NB4 (cell line): ENCODE measurements at regions not wholly inside any gene's neighbourhood (a gene's known extent, or its start where the extent isn't known, plus 50 kb on each side); places are given as distances from the start of the nearest gene placed in this dataset.
"Not testable (repeated sequence)": the region's sequence is repeated elsewhere in the genome, so short reads cannot be mapped to it uniquely, and the experiment has no call there.

Experiments
- DNase-seq: peaks from one replicate; pipeline ENCODE4 v3.0.0; 2010; ENCODE audit warnings: low read depth
- H3K4me3 ChIP-seq: one replicate; pipeline ENCODE4 v1.5.1; 2011; ENCODE audit warnings: mild to moderate bottlenecking, low read depth, low read length, moderate library complexity
- CTCF ChIP-seq: IDR thresholded peaks from one replicate; pipeline ENCODE4 v1.5.1; 2012; ENCODE audit warnings: low read depth, low read length
- MAX ChIP-seq: IDR thresholded peaks from 2 replicates; pipeline ENCODE4 v1.6.1; 2011; ENCODE audit warnings: low read depth, low read length
- MYC ChIP-seq: IDR thresholded peaks from 2 replicates; pipeline ENCODE4 v1.6.1; 2011; ENCODE audit warnings: low read depth, low read length
- POLR2A ChIP-seq: IDR thresholded peaks from 2 replicates; pipeline ENCODE4 v1.6.1; 2011; ENCODE audit warnings: mild to moderate bottlenecking; ENCODE audit not compliant: insufficient read length; ENCODE audit errors: extremely low read depth

GRCh38 chr18:56489893-56490292 lies 148.5 kb downstream of the TXNL1 start:
- TF ChIP-seq MAX (peak; percentile 19; the same call in 1 of the 2 replicates), MYC (peak; percentile 6; the same call in 1 of the 2 replicates), POLR2A (no peak), CTCF (no peak)
- peak; percentile 30 for DNase-seq

GRCh38 chr18:56488739-56489138 lies 149.7 kb downstream of the TXNL1 start:
- H3K4me3 ChIP-seq = no peak overlapping the region
- no peak for TF ChIP-seq CTCF
- TF ChIP-seq MAX = no peak
- TF ChIP-seq MYC = no peak
- no peak for TF ChIP-seq POLR2A
- peak; percentile 22 for DNase-seq

More at GRCh38 chr18:56489893-56490292, 148.5 kb downstream of the TXNL1 start:
- H3K4me3 ChIP-seq = no peak overlapping the region

GRCh38 chr18:56487801-56488200 lies 150.6 kb downstream of the TXNL1 start:
- no peak for TF ChIP-seq CTCF
- no peak for TF ChIP-seq POLR2A
- no peak for TF ChIP-seq MAX
- no peak for TF ChIP-seq MYC
- no peak for DNase-seq
- no peak overlapping the region for H3K4me3 ChIP-seq

- TF ChIP-seq CTCF (no peak), POLR2A (no peak), MAX (no peak), MYC (no peak)
- DNase-seq = no peak
Measured at GRCh38 chr18:56483386-56483785, 155.0 kb downstream of the TXNL1 start.

GRCh38 chr18:56482813-56483212 lies 155.6 kb downstream of the TXNL1 start:
- H3K4me3 ChIP-seq, DNase-seq: not testable (repeated sequence)

More at GRCh38 chr18:56483386-56483785, 155.0 kb downstream of the TXNL1 start:
- no peak overlapping the region for H3K4me3 ChIP-seq

GRCh38 chr18:56481751-56482150 lies 156.6 kb downstream of the TXNL1 start:
- no peak overlapping the region for H3K4me3 ChIP-seq
- no peak for TF ChIP-seq CTCF
- TF ChIP-seq MYC = no peak
- no peak for TF ChIP-seq MAX
- no peak for TF ChIP-seq POLR2A
- DNase-seq = no peak
